OCI-LY1 (cell line): ENCODE measurements at regions not wholly inside any gene's neighbourhood (a gene's known extent, or its start where the extent isn't known, plus 50 kb on each side); places are given as distances from the start of the nearest gene placed in this dataset.

ENCODE experiments used
- EZH2 ChIP-seq: fragments of 200-600 bp; sonication (generic), shearing (Covaris generic); IDR thresholded peaks from 2 replicates; pipeline ENCODE4 v1.8.0; 2017; ENCODE audit warnings: borderline replicate concordance, mixed run types, mild to moderate bottlenecking, antibody characterized with exemption, low read length, moderate library complexity, mixed read lengths
- TF ChIP-seq, protein P1 (sequence below): fragments of 200-600 bp; sonication (generic), shearing (Covaris generic); IDR thresholded peaks from 2 replicates; pipeline ENCODE4 v1.5.1; 2017; ENCODE audit warnings: mild to moderate bottlenecking, antibody characterized with exemption, low read length, moderate library complexity, mixed read lengths

DNA sequence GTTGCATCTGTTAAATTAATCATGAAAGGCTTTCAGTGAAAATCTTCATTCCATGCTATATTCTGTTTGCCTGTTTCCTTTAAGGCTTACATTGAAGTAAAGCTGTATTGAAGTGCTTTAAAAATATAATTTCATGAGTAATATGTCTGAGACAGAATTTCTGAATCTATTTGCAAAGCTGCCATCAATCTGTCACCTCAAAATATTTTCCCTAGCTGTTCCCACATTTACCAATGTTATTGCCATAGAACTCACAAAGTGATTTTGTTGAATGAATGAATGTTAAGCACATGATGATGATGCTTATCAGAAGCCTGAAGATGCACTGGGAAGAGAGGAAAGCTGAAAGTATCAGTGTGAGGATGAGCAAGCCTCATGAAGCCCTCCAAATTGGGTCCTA lies 115.8 kb downstream of the NHLRC3 start:
- TF ChIP-seq, protein P1, sequence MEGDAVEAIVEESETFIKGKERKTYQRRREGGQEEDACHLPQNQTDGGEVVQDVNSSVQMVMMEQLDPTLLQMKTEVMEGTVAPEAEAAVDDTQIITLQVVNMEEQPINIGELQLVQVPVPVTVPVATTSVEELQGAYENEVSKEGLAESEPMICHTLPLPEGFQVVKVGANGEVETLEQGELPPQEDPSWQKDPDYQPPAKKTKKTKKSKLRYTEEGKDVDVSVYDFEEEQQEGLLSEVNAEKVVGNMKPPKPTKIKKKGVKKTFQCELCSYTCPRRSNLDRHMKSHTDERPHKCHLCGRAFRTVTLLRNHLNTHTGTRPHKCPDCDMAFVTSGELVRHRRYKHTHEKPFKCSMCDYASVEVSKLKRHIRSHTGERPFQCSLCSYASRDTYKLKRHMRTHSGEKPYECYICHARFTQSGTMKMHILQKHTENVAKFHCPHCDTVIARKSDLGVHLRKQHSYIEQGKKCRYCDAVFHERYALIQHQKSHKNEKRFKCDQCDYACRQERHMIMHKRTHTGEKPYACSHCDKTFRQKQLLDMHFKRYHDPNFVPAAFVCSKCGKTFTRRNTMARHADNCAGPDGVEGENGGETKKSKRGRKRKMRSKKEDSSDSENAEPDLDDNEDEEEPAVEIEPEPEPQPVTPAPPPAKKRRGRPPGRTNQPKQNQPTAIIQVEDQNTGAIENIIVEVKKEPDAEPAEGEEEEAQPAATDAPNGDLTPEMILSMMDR, result no peak
- TF ChIP-seq EZH2, result no peak
